Mammary epithelial cell (primary cell): ENCODE measurements at regions not wholly inside any gene's neighbourhood (a gene's known extent, or its start where the extent isn't known, plus 50 kb on each side); places are given as distances from the start of the nearest gene placed in this dataset.

ENCODE experiments used
- EZH2 ChIP-seq: IDR thresholded peaks from 2 replicates; pipeline ENCODE4 v1.6.1; 2012; ENCODE audit warnings: low read length, inconsistent platforms, borderline replicate concordance
- TF ChIP-seq, protein P1 (sequence below), 2 donors: IDR thresholded peaks in 1 of 2; conservative IDR thresholded peaks in 1 of 2; 2 replicates each; pipeline ENCODE4 v1.5.1; 2011 to 2012; ENCODE audit warnings: inconsistent platforms in 2 of 2, low read length in 2 of 2, mild to moderate bottlenecking in 2 of 2, control low read depth in 1 of 2, low read depth in 1 of 2; ENCODE audit not compliant: insufficient read depth in 1 of 2; ENCODE audit errors: extremely low read depth in 1 of 2

DNA sequence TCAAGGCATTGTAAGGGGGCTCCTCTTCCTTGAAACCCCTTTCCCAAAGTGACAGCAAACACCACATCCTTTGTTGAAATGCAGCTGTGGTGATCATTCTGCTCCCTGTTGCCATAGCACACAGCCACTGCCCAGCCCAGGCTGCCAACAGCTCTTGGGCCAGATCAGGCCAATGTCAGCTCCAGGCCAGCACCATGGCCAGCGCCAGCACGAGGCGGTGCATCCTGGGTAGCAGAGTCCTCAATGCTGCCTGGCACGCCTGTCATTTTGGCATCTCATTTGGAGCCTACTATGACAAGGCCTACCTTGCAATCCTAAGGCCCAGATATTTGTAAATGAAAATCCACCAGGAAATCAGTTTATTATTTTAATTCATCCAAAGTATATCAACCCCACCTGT is 390.6 kb downstream of the DNAH5 start:
- TF ChIP-seq, protein P1, sequence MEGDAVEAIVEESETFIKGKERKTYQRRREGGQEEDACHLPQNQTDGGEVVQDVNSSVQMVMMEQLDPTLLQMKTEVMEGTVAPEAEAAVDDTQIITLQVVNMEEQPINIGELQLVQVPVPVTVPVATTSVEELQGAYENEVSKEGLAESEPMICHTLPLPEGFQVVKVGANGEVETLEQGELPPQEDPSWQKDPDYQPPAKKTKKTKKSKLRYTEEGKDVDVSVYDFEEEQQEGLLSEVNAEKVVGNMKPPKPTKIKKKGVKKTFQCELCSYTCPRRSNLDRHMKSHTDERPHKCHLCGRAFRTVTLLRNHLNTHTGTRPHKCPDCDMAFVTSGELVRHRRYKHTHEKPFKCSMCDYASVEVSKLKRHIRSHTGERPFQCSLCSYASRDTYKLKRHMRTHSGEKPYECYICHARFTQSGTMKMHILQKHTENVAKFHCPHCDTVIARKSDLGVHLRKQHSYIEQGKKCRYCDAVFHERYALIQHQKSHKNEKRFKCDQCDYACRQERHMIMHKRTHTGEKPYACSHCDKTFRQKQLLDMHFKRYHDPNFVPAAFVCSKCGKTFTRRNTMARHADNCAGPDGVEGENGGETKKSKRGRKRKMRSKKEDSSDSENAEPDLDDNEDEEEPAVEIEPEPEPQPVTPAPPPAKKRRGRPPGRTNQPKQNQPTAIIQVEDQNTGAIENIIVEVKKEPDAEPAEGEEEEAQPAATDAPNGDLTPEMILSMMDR (conservative IDR thresholded peaks at IDR 0.05 in 1 of 2, IDR thresholded peaks at IDR 0.05 in 1 of 2; ENCODE audit: extremely low read depth in 1 of 2, insufficient read depth in 1 of 2, low read depth in 1 of 2, low read length in 2 of 2): no peak
- no peak for TF ChIP-seq EZH2
